ENCODE measurements at regions not wholly inside any gene's neighbourhood (a gene's known extent, or its start where the extent isn't known, plus 50 kb on each side); places are given as distances from the start of the nearest gene placed in this dataset.

- TF ChIP-seq CTCF (conservative IDR thresholded peaks at IDR 0.05 in 1 of 2, IDR thresholded peaks at IDR 0.05 in 1 of 2; ENCODE audit: extremely low read depth in 1 of 2, insufficient read depth in 1 of 2, low read depth in 1 of 2, low read length in 2 of 2) (no peak), EZH2 (IDR thresholded peaks at IDR 0.05; ENCODE audit: borderline replicate concordance, low read length) (no peak)
Observed at GRCh38 chr15:81766829-81767475, 278.9 kb downstream of the MEX3B start.
